HCT116 (cell line): ENCODE measurements at regions not wholly inside any gene's neighbourhood (a gene's known extent, or its start where the extent isn't known, plus 50 kb on each side); places are given as distances from the start of the nearest gene placed in this dataset.

Source experiments
- ATAC-seq: fragments of 200-7000 bp; cut with Tn5 transposase; 2 replicates; pipeline ENCODE4 v1.9.1; 2020; ENCODE audit warnings: mild to moderate bottlenecking, moderate library complexity
- BruUV-seq: library from RNA; stranded (reverse); fragments of 400-500 nt; replicated peaks from 2 replicates; lab custom pipeline; 2021; lab: Mats Ljungman, UMichigan
- CTCF ChIA-PET: fragments of 300-600 bp; sonication (Branson Sonifier 250); formaldehyde crosslinking; loops from one replicate; lab custom pipeline; 2021; ENCODE audit warnings: antibody characterized with exemption; lab: Charles Lee
- POLR2A ChIA-PET: fragments of 300-600, 350-600 bp; sonication (Branson Sonifier 250); formaldehyde crosslinking; loops from one replicate; lab custom pipeline; 2021; ENCODE audit warnings: antibody characterized with exemption; lab: Charles Lee
- RAD21 ChIA-PET, 2 experiments: fragments of 300-600 bp; sonication (Branson Sonifier 250); formaldehyde crosslinking; loops; one replicate each; lab custom pipeline; 2023; ENCODE audit warnings: low total read pairs in 2 of 2; ENCODE audit not compliant: uncharacterized antibody in 2 of 2, unreplicated experiment in 2 of 2, low non-redundant PET in 1 of 2; lab: Charles Lee
- DNase-seq: peaks from one replicate; pipeline ENCODE4 v3.0.0-alpha.2; 2010; ENCODE audit warnings: low read depth, low spot score
- H2AFZ ChIP-seq: fragments of 200-600 bp; shearing (Covaris generic), sonication (generic); 2 replicates; pipeline ENCODE4 v1.6.1; 2017; ENCODE audit warnings: low read depth, mixed run types, mixed read lengths, antibody characterized with exemption, low read length; ENCODE audit not compliant: poor library complexity, severe bottlenecking
- H3K27ac ChIP-seq: 2 replicates; pipeline ENCODE4 v1.5.1; 2012; ENCODE audit warnings: low read depth, low read length
- H3K27me3 ChIP-seq: fragments of 200-600 bp; sonication (generic); 2 replicates; pipeline ENCODE4 v1.6.1; 2016; ENCODE audit warnings: mixed run types, low read length, mixed read lengths; ENCODE audit not compliant: insufficient read depth
- H3K36me3 ChIP-seq, 2 experiments: fragments of 200-500 bp in 1 of 2; fragments of 200-600 bp in 1 of 2; sonication (Bioruptor generic) in 1 of 2; sonication (generic) in 1 of 2; 2 replicates each; pipeline versions ENCODE4 v1.5.1 to v1.6.1; 2014 to 2016; ENCODE audit warnings: low read length in 2 of 2, inconsistent platforms in 1 of 2, mixed read lengths in 1 of 2, mixed run types in 1 of 2; ENCODE audit not compliant: insufficient read depth in 2 of 2, control insufficient read depth in 1 of 2
- H3K4me1 ChIP-seq, 2 experiments: fragments of 200-600 bp in 1 of 2; sonication (generic) in 1 of 2; 2 replicates each; pipeline versions ENCODE4 v1.5.1 to v1.6.1; 2012 to 2017; ENCODE audit warnings: low read length in 2 of 2, inconsistent platforms in 1 of 2, mild to moderate bottlenecking in 1 of 2, mixed read lengths in 1 of 2, mixed run types in 1 of 2, moderate library complexity in 1 of 2; ENCODE audit not compliant: insufficient read depth in 2 of 2, control insufficient read depth in 1 of 2
- H3K4me2 ChIP-seq: fragments of 200-600 bp; sonication (generic); 2 replicates; pipeline ENCODE4 v1.6.1; 2017; ENCODE audit warnings: mixed run types, low read length, mixed read lengths
- H3K4me3 ChIP-seq, 2 experiments: fragments of 200-600 bp in 1 of 2; sonication (generic) in 1 of 2; replicated peaks in 1 of 2; 2 replicates each; pipeline ENCODE4 v1.5.1; 2011 to 2016; ENCODE audit warnings: low read length in 2 of 2, control low read depth in 1 of 2, low read depth in 1 of 2, mild to moderate bottlenecking in 1 of 2, mixed read lengths in 1 of 2, mixed run types in 1 of 2
- H3K79me2 ChIP-seq: fragments of 200-600 bp; sonication (generic); 2 replicates; pipeline ENCODE4 v1.6.1; 2017; ENCODE audit warnings: mild to moderate bottlenecking, mixed run types, low read length, moderate library complexity, mixed read lengths; ENCODE audit not compliant: insufficient read depth
- H3K9ac ChIP-seq: fragments of 200-600 bp; sonication (generic); 2 replicates; pipeline ENCODE4 v1.6.1; 2016; ENCODE audit warnings: low read length, mixed read lengths
- H3K9me2 ChIP-seq: fragments of 200-600 bp; sonication (generic), shearing (Covaris generic); 2 replicates; pipeline ENCODE4 v1.6.1; 2017; ENCODE audit warnings: mixed run types, mild to moderate bottlenecking, moderate library complexity; ENCODE audit not compliant: insufficient read depth
- H3K9me3 ChIP-seq, 2 experiments: fragments of 200-500 bp in 1 of 2; fragments of 200-600 bp in 1 of 2; sonication (Bioruptor generic) in 1 of 2; sonication (generic) in 1 of 2; 2 replicates each; pipeline ENCODE4 v1.6.1; 2014 to 2017; ENCODE audit warnings: low read length in 2 of 2, mixed read lengths in 2 of 2, inconsistent platforms in 1 of 2, low read depth in 1 of 2, mild to moderate bottlenecking in 1 of 2, mixed run types in 1 of 2, moderate library complexity in 1 of 2; ENCODE audit not compliant: control insufficient read depth in 1 of 2, insufficient read depth in 1 of 2
- H4K20me1 ChIP-seq: fragments of 200-600 bp; sonication (generic), shearing (Covaris generic); 2 replicates; pipeline ENCODE4 v1.6.1; 2017; ENCODE audit warnings: mixed run types, mild to moderate bottlenecking, moderate library complexity; ENCODE audit not compliant: insufficient read depth
- ATF3 ChIP-seq: IDR thresholded peaks from 2 replicates; pipeline ENCODE4 v1.6.1; 2012
- EGR1 ChIP-seq: IDR thresholded peaks from 2 replicates; pipeline ENCODE4 v1.6.1; 2012; ENCODE audit warnings: low read depth
- ELF1 ChIP-seq: IDR thresholded peaks from 2 replicates; pipeline ENCODE4 v1.6.1; 2012; ENCODE audit warnings: low read depth, borderline replicate concordance
- EZH2 ChIP-seq: fragments of 200-600 bp; sonication (generic); IDR thresholded peaks from 2 replicates; pipeline ENCODE4 v1.6.1; 2017; ENCODE audit warnings: antibody characterized with exemption, mixed run types
- FOSL1 ChIP-seq: IDR thresholded peaks from 2 replicates; pipeline ENCODE4 v1.6.1; 2012; ENCODE audit warnings: low read depth
- RAD21 ChIP-seq: IDR thresholded peaks from 2 replicates; pipeline ENCODE4 v1.6.1; 2012; ENCODE audit warnings: low read depth, mild to moderate bottlenecking
- SP1 ChIP-seq: IDR thresholded peaks from 2 replicates; pipeline ENCODE4 v1.6.1; 2012; ENCODE audit warnings: low read depth
- TCF7L2 ChIP-seq: IDR thresholded peaks from 2 replicates; pipeline ENCODE4 v1.7.0; 2011; ENCODE audit warnings: borderline replicate concordance, inconsistent platforms; ENCODE audit not compliant: insufficient read depth, insufficient read length; ENCODE audit errors: extremely low read depth
- intact Hi-C: fragments of 100-400 bp; cut with micrococcal nuclease; formaldehyde crosslinking; loops from 2 replicates; pipeline ENCODE4 v1.10.0; 2022
- TF ChIP-seq, protein P1 (sequence below), 3 experiments: fragments of 200-600 bp in 1 of 3; sonication (generic) in 1 of 3; IDR thresholded peaks in 2 of 3; conservative IDR thresholded peaks in 1 of 3; 2 replicates each; pipeline ENCODE4 v1.5.1; 2012 to 2017; ENCODE audit warnings: low read depth in 2 of 3, low read length in 2 of 3, antibody characterized with exemption in 1 of 3, borderline replicate concordance in 1 of 3, control low read depth in 1 of 3, mild to moderate bottlenecking in 1 of 3, mixed read lengths in 1 of 3, mixed run types in 1 of 3, moderate library complexity in 1 of 3; ENCODE audit not compliant: insufficient read depth in 1 of 3
- TF ChIP-seq, protein P2 (sequence below): IDR thresholded peaks from 2 replicates; pipeline ENCODE4 v1.6.1; 2012; ENCODE audit warnings: low read depth

GRCh38 chr1:185498207-185498606, 181.2 kb upstream of the IVNS1ABP start (continued):
- TF ChIP-seq, protein P1, sequence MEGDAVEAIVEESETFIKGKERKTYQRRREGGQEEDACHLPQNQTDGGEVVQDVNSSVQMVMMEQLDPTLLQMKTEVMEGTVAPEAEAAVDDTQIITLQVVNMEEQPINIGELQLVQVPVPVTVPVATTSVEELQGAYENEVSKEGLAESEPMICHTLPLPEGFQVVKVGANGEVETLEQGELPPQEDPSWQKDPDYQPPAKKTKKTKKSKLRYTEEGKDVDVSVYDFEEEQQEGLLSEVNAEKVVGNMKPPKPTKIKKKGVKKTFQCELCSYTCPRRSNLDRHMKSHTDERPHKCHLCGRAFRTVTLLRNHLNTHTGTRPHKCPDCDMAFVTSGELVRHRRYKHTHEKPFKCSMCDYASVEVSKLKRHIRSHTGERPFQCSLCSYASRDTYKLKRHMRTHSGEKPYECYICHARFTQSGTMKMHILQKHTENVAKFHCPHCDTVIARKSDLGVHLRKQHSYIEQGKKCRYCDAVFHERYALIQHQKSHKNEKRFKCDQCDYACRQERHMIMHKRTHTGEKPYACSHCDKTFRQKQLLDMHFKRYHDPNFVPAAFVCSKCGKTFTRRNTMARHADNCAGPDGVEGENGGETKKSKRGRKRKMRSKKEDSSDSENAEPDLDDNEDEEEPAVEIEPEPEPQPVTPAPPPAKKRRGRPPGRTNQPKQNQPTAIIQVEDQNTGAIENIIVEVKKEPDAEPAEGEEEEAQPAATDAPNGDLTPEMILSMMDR (IDR thresholded peaks at IDR 0.05 in 2 of 3, conservative IDR thresholded peaks at IDR 0.05 in 1 of 3; ENCODE audit: borderline replicate concordance in 1 of 3, insufficient read depth in 1 of 3, low read depth in 2 of 3, low read length in 2 of 3), result no peak
- no peak for TF ChIP-seq ELF1

- Histone ChIP-seq H3K36me3 (no peaks in the 10 kb centered on the region), H3K9me2 (no peaks in the 10 kb centered on the region), H3K9me3 (no peaks in the 10 kb centered on the region), H3K27me3 (no peaks in the 10 kb centered on the region), H3K79me2 (no peaks in the 10 kb centered on the region), H3K4me1 (no peaks in the 10 kb centered on the region), H3K4me3 (no peak overlapping the region), H3K9ac (no peak overlapping the region), H3K4me2 (no peak overlapping the region), H3K27ac (no peak overlapping the region), H2AFZ (no peak overlapping the region), H4K20me1 (no peaks in the 10 kb centered on the region)
- DNase-seq (no peak), ATAC-seq (no peak)
- intact Hi-C loops, result no loop called here
- ChIA-PET RAD21 (no interaction called here), CTCF (no interaction called here), POLR2A (no interaction called here)
- no peak for TF ChIP-seq EZH2
- TF ChIP-seq ELF1, result no peak
- no peak for TF ChIP-seq EGR1
- TF ChIP-seq, protein P2, sequence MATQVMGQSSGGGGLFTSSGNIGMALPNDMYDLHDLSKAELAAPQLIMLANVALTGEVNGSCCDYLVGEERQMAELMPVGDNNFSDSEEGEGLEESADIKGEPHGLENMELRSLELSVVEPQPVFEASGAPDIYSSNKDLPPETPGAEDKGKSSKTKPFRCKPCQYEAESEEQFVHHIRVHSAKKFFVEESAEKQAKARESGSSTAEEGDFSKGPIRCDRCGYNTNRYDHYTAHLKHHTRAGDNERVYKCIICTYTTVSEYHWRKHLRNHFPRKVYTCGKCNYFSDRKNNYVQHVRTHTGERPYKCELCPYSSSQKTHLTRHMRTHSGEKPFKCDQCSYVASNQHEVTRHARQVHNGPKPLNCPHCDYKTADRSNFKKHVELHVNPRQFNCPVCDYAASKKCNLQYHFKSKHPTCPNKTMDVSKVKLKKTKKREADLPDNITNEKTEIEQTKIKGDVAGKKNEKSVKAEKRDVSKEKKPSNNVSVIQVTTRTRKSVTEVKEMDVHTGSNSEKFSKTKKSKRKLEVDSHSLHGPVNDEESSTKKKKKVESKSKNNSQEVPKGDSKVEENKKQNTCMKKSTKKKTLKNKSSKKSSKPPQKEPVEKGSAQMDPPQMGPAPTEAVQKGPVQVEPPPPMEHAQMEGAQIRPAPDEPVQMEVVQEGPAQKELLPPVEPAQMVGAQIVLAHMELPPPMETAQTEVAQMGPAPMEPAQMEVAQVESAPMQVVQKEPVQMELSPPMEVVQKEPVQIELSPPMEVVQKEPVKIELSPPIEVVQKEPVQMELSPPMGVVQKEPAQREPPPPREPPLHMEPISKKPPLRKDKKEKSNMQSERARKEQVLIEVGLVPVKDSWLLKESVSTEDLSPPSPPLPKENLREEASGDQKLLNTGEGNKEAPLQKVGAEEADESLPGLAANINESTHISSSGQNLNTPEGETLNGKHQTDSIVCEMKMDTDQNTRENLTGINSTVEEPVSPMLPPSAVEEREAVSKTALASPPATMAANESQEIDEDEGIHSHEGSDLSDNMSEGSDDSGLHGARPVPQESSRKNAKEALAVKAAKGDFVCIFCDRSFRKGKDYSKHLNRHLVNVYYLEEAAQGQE, result no peak
- no peak for TF ChIP-seq SP1
- no peak for TF ChIP-seq ATF3
- TF ChIP-seq FOSL1, result no peak
- no peak for TF ChIP-seq RAD21
- TF ChIP-seq, protein P1 (IDR thresholded peaks at IDR 0.05 in 2 of 3, conservative IDR thresholded peaks at IDR 0.05 in 1 of 3; ENCODE audit: borderline replicate concordance in 1 of 3, insufficient read depth in 1 of 3, low read depth in 2 of 3, low read length in 2 of 3), result no peak
- TF ChIP-seq TCF7L2, result no peak
- BruUV-seq, result no TSS peak
Observed at GRCh38 chr1:185497177-185497576, 180.1 kb upstream of the IVNS1ABP start.
